ENCODE measurements at regions not wholly inside any gene's neighbourhood (a gene's known extent, or its start where the extent isn't known, plus 50 kb on each side); places are given as distances from the start of the nearest gene placed in this dataset.

- 81% methylated on average over 3 of the region's 6 CpGs for WGBS (ENCODE audit: insufficient coverage)
- Histone ChIP-seq H3K36me3 (ENCODE audit: control insufficient read depth, insufficient read depth, low read length) (no peaks in the 10 kb centered on the region), H3K27me3 (ENCODE audit: control insufficient read depth, insufficient read depth, low read length) (no peaks in the 10 kb centered on the region), H3K4me1 (ENCODE audit: control insufficient read depth, insufficient read depth, low read length) (no peaks in the 10 kb centered on the region), H3K27ac (ENCODE audit: low read depth, low read length) (no peak overlapping the region), H3K9me3 (ENCODE audit: control insufficient read depth, insufficient read depth, low read length) (no peaks in the 10 kb centered on the region), H3K4me3 (ENCODE audit: low read depth, low read length) (no peak overlapping the region)
- DNase-seq (ENCODE audit: low read depth in 4 of 6, low spot score in 6 of 6) = no peak
These were observed 611.0 kb upstream of the KLF4 start for GRCh38 chr9:108100571-108100970.

- DNase-seq (ENCODE audit: low read depth in 4 of 6, low spot score in 6 of 6) = no peak
- H3K27me3 ChIP-seq (ENCODE audit: control insufficient read depth, insufficient read depth, low read length) = no peaks in the 10 kb centered on the region
- 82% methylated on average over 2 of the region's 3 CpGs for WGBS (ENCODE audit: insufficient coverage)
- no peak overlapping the region for H3K4me3 ChIP-seq (ENCODE audit: low read depth, low read length)
- no peaks in the 10 kb centered on the region for H3K9me3 ChIP-seq (ENCODE audit: control insufficient read depth, insufficient read depth, low read length)
- no peaks in the 10 kb centered on the region for H3K36me3 ChIP-seq (ENCODE audit: control insufficient read depth, insufficient read depth, low read length)
- no peaks in the 10 kb centered on the region for H3K4me1 ChIP-seq (ENCODE audit: control insufficient read depth, insufficient read depth, low read length)
- H3K27ac ChIP-seq (ENCODE audit: low read depth, low read length) = no peak overlapping the region
These were observed 610.3 kb upstream of the KLF4 start for GRCh38 chr9:108099854-108100253.

GRCh38 chr9:108095496-108095895, 605.9 kb upstream of the KLF4 start:
- no peaks in the 10 kb centered on the region for H3K27me3 ChIP-seq (ENCODE audit: control insufficient read depth, insufficient read depth, low read length)
- H3K9me3 ChIP-seq (ENCODE audit: control insufficient read depth, insufficient read depth, low read length) = peaks cover 2% of the 10 kb centered on the region
- H3K36me3 ChIP-seq (ENCODE audit: control insufficient read depth, insufficient read depth, low read length) = no peaks in the 10 kb centered on the region
- H3K4me3 ChIP-seq (ENCODE audit: low read depth, low read length) = no peak overlapping the region
- no CpG with 5 or more reads among the region's 1 CpG for WGBS (ENCODE audit: insufficient coverage)
- no peak for DNase-seq (ENCODE audit: low read depth in 4 of 6, low spot score in 6 of 6)
- H3K4me1 ChIP-seq (ENCODE audit: control insufficient read depth, insufficient read depth, low read length) = no peaks in the 10 kb centered on the region
- no peak overlapping the region for H3K27ac ChIP-seq (ENCODE audit: low read depth, low read length)

GRCh38 chr9:108094676-108094993, 605.1 kb upstream of the KLF4 start:
- Histone ChIP-seq H3K27ac (ENCODE audit: low read depth, low read length) (no peak overlapping the region), H3K4me3 (ENCODE audit: low read depth, low read length) (no peak overlapping the region), H3K4me1 (ENCODE audit: control insufficient read depth, insufficient read depth, low read length) (no peaks in the 10 kb centered on the region), H3K36me3 (ENCODE audit: control insufficient read depth, insufficient read depth, low read length) (no peaks in the 10 kb centered on the region), H3K9me3 (ENCODE audit: control insufficient read depth, insufficient read depth, low read length) (peaks cover 2% of the 10 kb centered on the region), H3K27me3 (ENCODE audit: control insufficient read depth, insufficient read depth, low read length) (no peaks in the 10 kb centered on the region)
- no CpG with 5 or more reads among the region's 2 CpGs for WGBS (ENCODE audit: insufficient coverage)
- DNase-seq (ENCODE audit: low read depth in 4 of 6, low spot score in 6 of 6) = no peak

- H3K4me1 ChIP-seq (ENCODE audit: control insufficient read depth, insufficient read depth, low read length) = no peaks in the 10 kb centered on the region
- H3K27me3 ChIP-seq (ENCODE audit: control insufficient read depth, insufficient read depth, low read length) = no peaks in the 10 kb centered on the region
- H3K4me3 ChIP-seq (ENCODE audit: low read depth, low read length) = no peak overlapping the region
- no peak overlapping the region for H3K27ac ChIP-seq (ENCODE audit: low read depth, low read length)
- H3K9me3 ChIP-seq (ENCODE audit: control insufficient read depth, insufficient read depth, low read length) = peaks cover 2% of the 10 kb centered on the region
- no peak for DNase-seq (ENCODE audit: low read depth in 4 of 6, low spot score in 6 of 6)
- WGBS (ENCODE audit: insufficient coverage) = no CpG with 5 or more reads among the region's 1 CpG
- no peaks in the 10 kb centered on the region for H3K36me3 ChIP-seq (ENCODE audit: control insufficient read depth, insufficient read depth, low read length)
These were observed 604.5 kb upstream of the KLF4 start for GRCh38 chr9:108093773-108094675.

- H3K27ac ChIP-seq (ENCODE audit: low read depth, low read length) = no peak overlapping the region
- H3K9me3 ChIP-seq (ENCODE audit: control insufficient read depth, insufficient read depth, low read length) = peaks cover 2% of the 10 kb centered on the region
- H3K27me3 ChIP-seq (ENCODE audit: control insufficient read depth, insufficient read depth, low read length) = no peaks in the 10 kb centered on the region
- DNase-seq (ENCODE audit: low read depth in 4 of 6, low spot score in 6 of 6) = no peak
- no peaks in the 10 kb centered on the region for H3K4me1 ChIP-seq (ENCODE audit: control insufficient read depth, insufficient read depth, low read length)
- no peaks in the 10 kb centered on the region for H3K36me3 ChIP-seq (ENCODE audit: control insufficient read depth, insufficient read depth, low read length)
- no peak overlapping the region for H3K4me3 ChIP-seq (ENCODE audit: low read depth, low read length)
- 88% methylated on average over 2 of the region's 3 CpGs for WGBS (ENCODE audit: insufficient coverage)
These were observed 599.3 kb upstream of the KLF4 start for GRCh38 chr9:108088916-108089315.

GRCh38 chr9:108087781-108088180, 598.2 kb upstream of the KLF4 start:
- Histone ChIP-seq H3K9me3 (ENCODE audit: control insufficient read depth, insufficient read depth, low read length) (peaks cover 2% of the 10 kb centered on the region), H3K27ac (ENCODE audit: low read depth, low read length) (no peak overlapping the region), H3K4me3 (ENCODE audit: low read depth, low read length) (no peak overlapping the region), H3K4me1 (ENCODE audit: control insufficient read depth, insufficient read depth, low read length) (no peaks in the 10 kb centered on the region), H3K27me3 (ENCODE audit: control insufficient read depth, insufficient read depth, low read length) (no peaks in the 10 kb centered on the region), H3K36me3 (ENCODE audit: control insufficient read depth, insufficient read depth, low read length) (no peaks in the 10 kb centered on the region)
- WGBS (ENCODE audit: insufficient coverage) = 89% methylated on average over 5 of the region's 5 CpGs
- no peak for DNase-seq (ENCODE audit: low read depth in 4 of 6, low spot score in 6 of 6)

- WGBS (ENCODE audit: insufficient coverage) = 69% methylated on average over 3 of the region's 4 CpGs
- H3K4me3 ChIP-seq (ENCODE audit: low read depth, low read length) = no peak overlapping the region
- no peaks in the 10 kb centered on the region for H3K27me3 ChIP-seq (ENCODE audit: control insufficient read depth, insufficient read depth, low read length)
- no peaks in the 10 kb centered on the region for H3K4me1 ChIP-seq (ENCODE audit: control insufficient read depth, insufficient read depth, low read length)
- no peak overlapping the region for H3K27ac ChIP-seq (ENCODE audit: low read depth, low read length)
- DNase-seq (ENCODE audit: low read depth in 4 of 6, low spot score in 6 of 6) = no peak
- no peaks in the 10 kb centered on the region for H3K9me3 ChIP-seq (ENCODE audit: control insufficient read depth, insufficient read depth, low read length)
- H3K36me3 ChIP-seq (ENCODE audit: control insufficient read depth, insufficient read depth, low read length) = no peaks in the 10 kb centered on the region
These were observed 597.1 kb upstream of the KLF4 start for GRCh38 chr9:108086624-108087023.

- 92% methylated on average over 2 of the region's 6 CpGs for WGBS (ENCODE audit: insufficient coverage)
- no peaks in the 10 kb centered on the region for H3K36me3 ChIP-seq (ENCODE audit: control insufficient read depth, insufficient read depth, low read length)
- no peak overlapping the region for H3K27ac ChIP-seq (ENCODE audit: low read depth, low read length)
- H3K4me1 ChIP-seq (ENCODE audit: control insufficient read depth, insufficient read depth, low read length) = no peaks in the 10 kb centered on the region
- H3K27me3 ChIP-seq (ENCODE audit: control insufficient read depth, insufficient read depth, low read length) = no peaks in the 10 kb centered on the region
- DNase-seq (ENCODE audit: low read depth in 4 of 6, low spot score in 6 of 6) = no peak
- no peak overlapping the region for H3K4me3 ChIP-seq (ENCODE audit: low read depth, low read length)
- H3K9me3 ChIP-seq (ENCODE audit: control insufficient read depth, insufficient read depth, low read length) = no peaks in the 10 kb centered on the region
These were observed 595.7 kb upstream of the KLF4 start for GRCh38 chr9:108085294-108085693.

GRCh38 chr9:108083796-108084352, 594.3 kb upstream of the KLF4 start:
- no peak for DNase-seq (ENCODE audit: low read depth in 4 of 6, low spot score in 6 of 6)
- no peaks in the 10 kb centered on the region for H3K36me3 ChIP-seq (ENCODE audit: control insufficient read depth, insufficient read depth, low read length)
- no peaks in the 10 kb centered on the region for H3K4me1 ChIP-seq (ENCODE audit: control insufficient read depth, insufficient read depth, low read length)
- H3K27ac ChIP-seq (ENCODE audit: low read depth, low read length) = no peak overlapping the region
- WGBS (ENCODE audit: insufficient coverage) = 90% methylated on average over 3 of the region's 3 CpGs
- H3K27me3 ChIP-seq (ENCODE audit: control insufficient read depth, insufficient read depth, low read length) = no peaks in the 10 kb centered on the region
- H3K9me3 ChIP-seq (ENCODE audit: control insufficient read depth, insufficient read depth, low read length) = no peaks in the 10 kb centered on the region
- no peak overlapping the region for H3K4me3 ChIP-seq (ENCODE audit: low read depth, low read length)
